ENCODE measurements at regions not wholly inside any gene's neighbourhood (a gene's known extent, or its start where the extent isn't known, plus 50 kb on each side); places are given as distances from the start of the nearest gene placed in this dataset.

GRCh38 chrY:17038439-17038838 lies 841.6 kb downstream of the CDY2B start:
- TF ChIP-seq YY1 (IDR thresholded peaks at IDR 0.05; ENCODE audit: insufficient read depth, insufficient read length) (no peak), SUZ12 (IDR thresholded peaks at IDR 0.05; ENCODE audit: extremely low read depth, insufficient read depth, insufficient read length) (no peak), ZNF274 (IDR thresholded peaks at IDR 0.05; ENCODE audit: low read depth, low read length) (no peak)

All from NT2/D1 (cell line).